ENCODE measurements at regions not wholly inside any gene's neighbourhood (a gene's known extent, or its start where the extent isn't known, plus 50 kb on each side); places are given as distances from the start of the nearest gene placed in this dataset.

GRCh38 chr9:113775749-113776148 is 100.4 kb upstream of the ZNF618 start:
- TF ChIP-seq CTCF (IDR thresholded peaks at IDR 0.05), result no peak
- TF ChIP-seq POLR2A (IDR thresholded peaks at IDR 0.05), result no peak
